Psoas muscle (tissue), 7 donors: ENCODE measurements at regions not wholly inside any gene's neighbourhood (a gene's known extent, or its start where the extent isn't known, plus 50 kb on each side); places are given as distances from the start of the nearest gene placed in this dataset.

Experiments used
- ATAC-seq, 4 donors: fragments of 200-7000 bp; cut with Tn5 transposase; one replicate each; pipeline ENCODE4 v1.9.1; 2020; ENCODE audit warnings: moderate library complexity in 3 of 4, mild to moderate bottlenecking in 2 of 4
- DNase-seq, 2 donors: peaks; one replicate each; pipeline ENCODE4 v3.0.0-alpha.2; 2020
- H3K27ac ChIP-seq: fragments of 200-600 bp; one replicate; pipeline ENCODE4 v1.8.0; 2022
- H3K27me3 ChIP-seq, 3 donors: fragments of 200-600 bp in 1 of 3; one replicate each; pipeline versions ENCODE4 v1.6.1 to v1.8.0; 2013 to 2022; ENCODE audit warnings: low read length in 2 of 3, mild to moderate bottlenecking in 2 of 3, moderate library complexity in 1 of 3; ENCODE audit not compliant: insufficient read depth in 3 of 3
- H3K36me3 ChIP-seq, 2 donors: fragments of 200-600 bp in 1 of 2; one replicate each; pipeline versions ENCODE4 v1.6.1 to v1.8.0; 2013 to 2022; ENCODE audit warnings: low read depth in 1 of 2, mild to moderate bottlenecking in 1 of 2, moderate library complexity in 1 of 2; ENCODE audit not compliant: insufficient read depth in 1 of 2
- H3K4me1 ChIP-seq: fragments of 200-600 bp; one replicate; pipeline ENCODE4 v1.8.0; 2022
- H3K4me3 ChIP-seq: fragments of 200-600 bp; one replicate; pipeline ENCODE4 v1.8.0; 2022; ENCODE audit warnings: mild to moderate bottlenecking
- H3K9me3 ChIP-seq: fragments of 200-600 bp; one replicate; pipeline ENCODE4 v1.8.0; 2022
- CTCF ChIP-seq: fragments of 200-600 bp; IDR thresholded peaks from one replicate; pipeline ENCODE4 v1.8.0; 2022; ENCODE audit warnings: antibody characterized with exemption
- WGBS, 3 donors: extraction: QIAGEN DNeasy Blood & Tissue Kit; methylation state at CpG; one replicate each; pipeline versions ENCODE4 v1.1.6 to v1.1.7; 2013; 5-methylcytosine and 5-hydroxymethylcytosine counted together
- intact Hi-C, 2 donors: fragments of 100-400 bp; cut with DNase I; formaldehyde crosslinking; loops; one replicate each; pipeline versions ENCODE4 v1.11.0 to v1.14.2; 2022
- donor health status: healthy with polysubstance abuse.
- donor health status: DM: no; HTN: no; CAD: no; lungs with moderate emphysema.
- donor health status: Bipolar disorder and iron deficiency.
- donor health status: healthy.
- donor health status: DM: yes; HTN: yes; CAD: no.
- donor health status: DM: no; HTN: no; CAD: no.
- donor health status: DM: yes; HTN: yes; CAD: no.

- H3K27me3 ChIP-seq = no peaks in the 10 kb centered on the region
- no peaks in the 10 kb centered on the region for H3K36me3 ChIP-seq
- no peak for TF ChIP-seq CTCF
- ATAC-seq (no peak), DNase-seq (no peak)
- intact Hi-C loops = no loop called here
- no peak overlapping the region for H3K4me3 ChIP-seq
- no peaks in the 10 kb centered on the region for H3K4me1 ChIP-seq
- H3K27ac ChIP-seq = no peak overlapping the region
- WGBS, 3 donors = 61 to 70% (median 69%) methylated on average over 7 of the region's 7 CpGs
- H3K9me3 ChIP-seq = no peaks in the 10 kb centered on the region
Observed at GRCh38 chr7:136348542-136349192, 371.5 kb upstream of the MTPN start.

GRCh38 chr7:136348142-136348541, 371.0 kb upstream of the MTPN start:
- ATAC-seq = no peak
- Histone ChIP-seq H3K27me3 (no peaks in the 10 kb centered on the region), H3K4me1 (no peaks in the 10 kb centered on the region), H3K9me3 (no peaks in the 10 kb centered on the region), H3K36me3 (no peaks in the 10 kb centered on the region), H3K27ac (no peak overlapping the region), H3K4me3 (no peak overlapping the region)
- 60 to 64% (median 62%) methylated on average over 3 of the region's 3 CpGs for WGBS, 3 donors
- intact Hi-C loops = no loop called here
- TF ChIP-seq CTCF = no peak
- DNase-seq = no peak

GRCh38 chr7:136347488-136347887, 370.3 kb upstream of the MTPN start:
- no peak for TF ChIP-seq CTCF
- H3K27ac ChIP-seq = no peak overlapping the region
- no peak overlapping the region for H3K4me3 ChIP-seq
- no peaks in the 10 kb centered on the region for H3K36me3 ChIP-seq
- H3K27me3 ChIP-seq = no peaks in the 10 kb centered on the region
- DNase-seq = no peak
- no peaks in the 10 kb centered on the region for H3K9me3 ChIP-seq
- ATAC-seq = no peak
- H3K4me1 ChIP-seq = no peaks in the 10 kb centered on the region
- 80 to 91% (median 80%) methylated on average over 1 of the region's 1 CpG for WGBS, 3 donors
- intact Hi-C loops = no loop called here

GRCh38 chr7:136342251-136342650, 365.1 kb upstream of the MTPN start:
- Histone ChIP-seq H3K4me1 (no peaks in the 10 kb centered on the region), H3K4me3 (no peak overlapping the region), H3K27ac (no peak overlapping the region), H3K9me3 (no peaks in the 10 kb centered on the region), H3K36me3 (no peaks in the 10 kb centered on the region), H3K27me3 (no peaks in the 10 kb centered on the region)
- no peak for TF ChIP-seq CTCF
- ATAC-seq (no peak), DNase-seq (no peak)
- intact Hi-C loops = no loop called here

- H3K9me3 ChIP-seq = no peaks in the 10 kb centered on the region
- no peak overlapping the region for H3K27ac ChIP-seq
- H3K27me3 ChIP-seq = no peaks in the 10 kb centered on the region
- ATAC-seq (no peak), DNase-seq (no peak)
- no peaks in the 10 kb centered on the region for H3K4me1 ChIP-seq
- no peak overlapping the region for H3K4me3 ChIP-seq
- intact Hi-C loops = no loop called here
- no peaks in the 10 kb centered on the region for H3K36me3 ChIP-seq
- no peak for TF ChIP-seq CTCF
Observed at GRCh38 chr7:136339464-136339863, 362.3 kb upstream of the MTPN start.
